Activated T-cell treated with anti-CD3 and anti-CD28 coated beads, Interleukin-2, amount 50 U/mL, for 4 hours (primary cell): ENCODE measurements at regions not wholly inside any gene's neighbourhood (a gene's known extent, or its start where the extent isn't known, plus 50 kb on each side); places are given as distances from the start of the nearest gene placed in this dataset.
"Not testable (repeated sequence)": the region's sequence is repeated elsewhere in the genome, so short reads cannot be mapped to it uniquely, and the experiment has no call there.

Source experiments
- ATAC-seq, 2 donors: fragments of 200-7000 bp; cut with Tn5 transposase; one replicate each; pipeline ENCODE4 v1.10.0; 2021
- DNase-seq: peaks from one replicate; pipeline ENCODE4 v3.0.0-alpha.2; 2020
- H3K27me3 Mint-ChIP-seq: one replicate; pipeline ENCODE4 v1.8.0; 2021; ENCODE audit warnings: low read depth, mixed read lengths
- H3K36me3 Mint-ChIP-seq: one replicate; pipeline ENCODE4 v1.8.0; 2022; ENCODE audit warnings: mixed read lengths; ENCODE audit not compliant: insufficient read depth
- H3K4me1 Mint-ChIP-seq: one replicate; pipeline ENCODE4 v1.8.0; 2021; ENCODE audit warnings: low read depth, mixed read lengths
- H3K4me3 Mint-ChIP-seq: one replicate; pipeline ENCODE4 v1.8.0; 2021; ENCODE audit warnings: mild to moderate bottlenecking, moderate library complexity, mixed read lengths
- H3K9me3 Mint-ChIP-seq: one replicate; pipeline ENCODE4 v1.8.0; 2021; ENCODE audit warnings: mixed read lengths

DNA sequence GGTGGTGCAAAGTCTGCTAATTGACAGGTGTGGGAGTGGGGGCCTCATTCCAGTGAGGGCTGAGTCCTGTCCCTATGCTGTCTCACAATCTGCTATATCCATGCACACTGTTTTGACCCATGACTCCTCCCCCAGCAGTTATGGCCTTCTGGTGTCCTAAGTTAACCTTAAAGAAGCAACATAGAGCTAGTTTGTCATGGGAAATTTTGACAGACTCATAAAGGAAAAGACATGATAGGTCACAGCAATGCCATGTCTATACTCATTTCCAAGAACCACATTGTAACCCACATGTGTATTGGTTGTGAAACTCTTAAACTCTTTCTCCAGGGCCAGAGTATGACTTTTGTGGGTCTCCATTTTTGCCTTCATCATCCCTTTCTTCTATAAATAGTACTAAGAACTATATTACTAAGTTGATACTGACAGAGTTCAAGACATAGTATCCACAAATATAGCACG lies 78.2 kb upstream of the SLC1A4 start:
- DNase-seq: no peak
- Mint-ChIP-seq H3K4me3 (no peak overlapping the region), H3K36me3 (no peaks in the 10 kb centered on the region), H3K9me3 (no peaks in the 10 kb centered on the region), H3K4me1 (peaks cover 8% of the 10 kb centered on the region), H3K27me3 (peaks cover 4% of the 10 kb centered on the region)
- ATAC-seq: peak; percentile 76 to 89

DNA sequence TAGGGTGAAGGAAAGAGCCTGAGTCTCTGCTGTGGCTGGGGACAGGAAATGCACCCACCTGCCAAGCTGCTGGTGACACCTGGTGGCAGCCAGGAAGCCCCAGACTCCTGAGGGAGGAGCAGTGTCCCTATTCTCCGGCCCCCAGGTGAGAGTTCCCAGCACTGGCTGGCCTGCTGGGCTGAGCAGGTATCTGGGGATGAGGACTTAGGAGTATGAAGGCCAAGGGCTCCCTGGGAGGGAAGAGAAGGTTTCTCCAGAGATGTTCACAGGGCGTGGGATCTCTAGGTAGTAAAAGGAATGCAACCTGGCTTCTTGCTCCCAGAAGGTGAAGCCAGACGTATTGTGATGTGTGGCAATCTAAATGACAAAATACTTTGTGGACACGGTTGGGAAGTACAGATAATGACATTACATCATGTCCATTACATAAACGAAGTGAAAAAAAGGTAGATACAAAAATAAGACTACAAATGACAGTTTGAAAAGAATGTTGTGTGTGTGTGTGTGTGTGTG lies 75.8 kb upstream of the SLC1A4 start:
- no peak for DNase-seq
- Mint-ChIP-seq H3K27me3 (peaks cover 3% of the 10 kb centered on the region), H3K4me3 (no peak overlapping the region), H3K36me3 (no peaks in the 10 kb centered on the region), H3K9me3 (no peaks in the 10 kb centered on the region), H3K4me1 (peaks cover 13% of the 10 kb centered on the region)
- ATAC-seq: no peak

DNA sequence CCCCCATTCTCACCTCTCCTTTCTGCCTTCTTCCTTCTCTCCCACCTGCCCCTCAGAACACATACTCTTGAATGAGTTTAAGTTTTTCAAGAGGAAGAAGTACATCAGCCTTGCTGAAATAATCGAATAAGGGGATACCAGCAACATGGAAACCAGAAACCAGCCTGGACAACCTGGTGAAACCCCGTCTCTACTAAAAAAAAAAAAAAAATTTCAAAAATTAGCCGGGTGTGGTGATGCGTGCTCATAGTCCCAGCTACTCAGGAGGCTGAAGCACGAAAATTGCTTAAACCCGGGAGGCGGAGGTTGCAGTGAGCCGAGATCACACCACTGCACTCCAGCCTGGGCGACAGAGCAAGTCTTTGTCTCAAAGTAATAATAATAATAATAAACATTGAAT lies 75.0 kb upstream of the SLC1A4 start:
- Mint-ChIP-seq H3K4me3 (no peak overlapping the region), H3K4me1 (peaks cover 16% of the 10 kb centered on the region), H3K36me3 (no peaks in the 10 kb centered on the region), H3K9me3 (no peaks in the 10 kb centered on the region), H3K27me3 (no peaks in the 10 kb centered on the region)
- ATAC-seq (no peak), DNase-seq (no peak)

DNA sequence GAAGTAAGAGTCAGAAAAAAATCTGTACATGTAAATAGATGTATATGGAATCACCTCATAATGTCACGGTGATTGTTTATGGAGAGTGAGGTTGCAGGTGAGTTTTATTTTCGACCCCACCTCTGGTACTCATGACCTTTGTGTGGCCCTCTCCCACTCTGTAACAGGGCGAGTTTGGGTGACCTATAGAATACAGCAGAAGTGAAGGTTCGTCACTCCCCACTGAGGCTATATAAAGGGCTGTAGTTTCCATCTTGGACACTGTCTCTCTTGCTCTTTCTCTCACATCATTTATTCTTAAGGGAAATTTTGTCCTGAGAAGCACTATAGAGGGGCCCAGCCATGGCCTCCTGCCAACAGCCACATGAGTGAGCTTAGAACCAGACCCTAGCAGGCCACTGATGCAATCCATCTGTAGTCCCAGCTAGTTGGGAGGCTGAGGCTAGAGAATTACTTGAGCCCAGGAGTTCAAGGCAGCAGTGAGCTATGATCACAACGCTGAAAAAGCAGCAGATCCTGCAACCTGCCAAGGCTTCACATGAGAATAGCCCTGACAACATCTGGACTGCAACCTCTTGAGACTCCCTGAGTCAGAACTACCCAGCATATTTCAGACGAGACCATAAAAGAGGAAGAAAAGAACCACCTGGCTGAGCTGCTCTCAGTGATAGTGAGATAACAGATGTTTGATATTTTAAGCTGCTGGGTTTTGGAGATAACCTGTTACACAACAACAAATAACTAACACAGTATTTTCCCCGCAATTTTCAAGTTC lies 74.3 kb upstream of the SLC1A4 start:
- ATAC-seq (no peak), DNase-seq (no peak)
- no peak overlapping the region for H3K4me3 Mint-ChIP-seq
- H3K9me3 Mint-ChIP-seq: no peaks in the 10 kb centered on the region
- no peaks in the 10 kb centered on the region for H3K27me3 Mint-ChIP-seq
- H3K36me3 Mint-ChIP-seq: no peaks in the 10 kb centered on the region
- peaks cover 16% of the 10 kb centered on the region for H3K4me1 Mint-ChIP-seq

DNA sequence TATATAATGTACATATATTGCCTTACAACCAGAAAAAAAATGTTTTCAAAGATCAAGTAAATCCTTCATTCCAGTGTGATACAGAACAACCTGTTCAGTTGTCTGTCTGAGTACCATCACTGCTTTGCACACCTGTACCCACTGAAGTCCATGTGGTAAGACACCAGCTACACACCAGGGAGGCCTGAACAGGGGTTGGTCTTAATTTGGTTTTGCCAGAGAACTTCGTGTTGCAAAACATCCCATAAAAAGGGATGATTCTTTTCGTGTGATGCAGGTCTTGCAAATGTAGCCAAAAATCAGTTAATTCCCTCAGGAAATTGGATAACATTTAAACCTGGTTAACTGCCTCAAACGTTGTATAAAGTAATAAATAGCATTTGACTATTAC lies 73.7 kb upstream of the SLC1A4 start:
- H3K36me3 Mint-ChIP-seq: no peaks in the 10 kb centered on the region

DNA sequence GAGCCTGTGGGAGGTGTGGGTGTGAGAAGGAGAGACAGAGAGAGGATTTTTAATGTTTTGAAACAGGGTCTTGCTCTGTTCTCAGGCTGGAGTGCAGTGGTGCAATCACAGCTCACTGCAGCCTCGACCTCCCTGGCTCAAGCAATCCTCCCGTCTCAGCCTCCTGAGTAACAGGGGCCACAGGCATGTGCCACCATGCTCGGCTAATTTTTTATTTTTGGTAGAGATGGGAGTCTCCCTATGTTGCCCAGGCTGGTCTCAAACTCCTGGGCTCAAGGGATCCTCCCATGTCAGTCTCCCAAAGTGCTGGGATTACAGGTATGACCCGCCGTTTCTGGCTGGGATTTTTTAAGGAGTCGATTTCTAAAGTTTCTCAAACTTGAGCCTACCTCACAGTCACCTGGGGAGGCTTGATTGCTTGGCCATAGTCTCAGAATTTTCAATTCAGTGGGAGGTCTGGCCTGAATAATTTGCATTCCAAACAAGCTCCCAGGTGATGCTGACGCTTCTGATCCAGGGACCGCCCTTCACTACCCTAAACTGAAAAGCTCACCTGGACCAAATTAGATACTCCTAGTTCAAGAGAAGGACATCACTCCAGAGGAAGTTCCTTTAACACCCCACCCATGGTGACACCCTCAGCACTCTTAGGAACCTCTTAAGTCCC lies 70.8 kb upstream of the SLC1A4 start:
- peak in 1 of 2 donors; percentile 12 for ATAC-seq
- DNase-seq: no peak
- H3K4me1 Mint-ChIP-seq: peaks cover 10% of the 10 kb centered on the region
- H3K4me3 Mint-ChIP-seq: peak overlapping the region; percentile 88
- no peaks in the 10 kb centered on the region for H3K36me3 Mint-ChIP-seq
- H3K9me3 Mint-ChIP-seq: no peaks in the 10 kb centered on the region
- H3K27me3 Mint-ChIP-seq: no peaks in the 10 kb centered on the region

More for the DNA sequence above, 73.7 kb upstream of the SLC1A4 start:
- ATAC-seq: no peak
- no peaks in the 10 kb centered on the region for H3K9me3 Mint-ChIP-seq
- H3K4me1 Mint-ChIP-seq: peaks cover 16% of the 10 kb centered on the region
- H3K4me3 Mint-ChIP-seq: no peak overlapping the region
- H3K27me3 Mint-ChIP-seq: no peaks in the 10 kb centered on the region
- DNase-seq: no peak

DNA sequence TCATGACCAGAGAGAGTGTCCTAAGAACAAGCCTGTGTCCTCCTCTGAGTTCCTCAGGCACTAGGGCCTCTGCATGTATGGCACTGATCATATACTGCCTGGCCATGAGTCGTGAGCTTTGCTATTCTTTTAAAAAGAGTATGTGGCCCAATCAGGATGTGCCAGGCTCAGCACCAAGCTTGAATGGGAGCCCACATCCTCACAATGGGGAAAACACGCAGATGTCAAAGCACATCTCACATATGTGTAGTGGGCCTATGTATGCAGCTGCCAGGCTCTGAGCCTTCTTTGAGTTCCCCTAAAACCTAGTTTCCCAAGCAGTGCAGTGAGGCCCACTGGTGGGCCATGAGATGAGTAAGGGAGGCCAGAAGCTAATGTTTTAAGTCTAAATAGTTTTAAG lies 69.9 kb upstream of the SLC1A4 start:
- H3K4me1 Mint-ChIP-seq: peaks cover 8% of the 10 kb centered on the region
- no peak for ATAC-seq
- H3K27me3 Mint-ChIP-seq: no peaks in the 10 kb centered on the region
- no peak for DNase-seq
- H3K4me3 Mint-ChIP-seq: peak overlapping the region; percentile 88
- H3K9me3 Mint-ChIP-seq: no peaks in the 10 kb centered on the region
- no peaks in the 10 kb centered on the region for H3K36me3 Mint-ChIP-seq

DNA sequence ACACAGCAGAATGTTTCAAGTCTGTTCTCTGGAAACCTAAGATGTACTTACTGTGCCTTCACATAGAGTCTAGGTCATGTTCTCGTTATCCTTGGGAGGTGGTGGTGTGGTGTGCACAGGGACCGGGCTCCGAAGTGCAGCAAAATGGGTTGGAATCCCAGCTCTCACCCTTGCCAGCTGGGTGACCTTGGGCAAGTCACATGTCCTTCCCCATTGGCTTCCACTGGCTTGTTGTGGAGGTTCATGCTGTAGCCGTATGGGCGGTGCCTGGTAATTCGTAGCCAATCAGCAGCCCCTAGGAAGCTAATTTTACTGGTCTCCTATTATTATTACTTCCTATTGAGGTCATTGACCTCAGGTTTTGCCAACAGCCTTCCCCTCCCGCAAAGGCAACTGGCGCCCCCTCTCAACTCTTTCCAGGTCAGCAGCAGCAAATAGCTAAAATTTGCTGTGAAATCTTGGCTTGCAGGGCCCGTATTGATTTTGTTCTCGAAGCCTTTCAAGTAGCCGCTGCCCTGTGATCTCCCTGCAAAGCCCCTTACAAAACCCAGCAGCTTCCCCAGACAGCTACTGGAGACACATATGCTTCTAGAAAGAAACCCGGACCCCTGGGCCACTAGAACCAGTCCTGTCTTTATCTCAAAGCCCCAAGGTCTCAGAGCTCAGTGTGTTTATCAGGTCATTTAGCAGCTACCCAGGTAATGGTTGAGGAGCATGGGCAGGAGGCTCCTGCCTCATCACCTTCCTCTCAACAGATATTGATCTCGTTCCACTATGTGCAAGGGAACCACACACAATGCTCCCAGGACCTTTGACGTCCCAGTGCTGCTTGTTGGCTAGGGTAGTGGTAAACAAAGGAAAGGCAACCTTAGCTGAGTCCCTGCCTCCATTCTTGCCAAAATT lies 66.5 kb upstream of the SLC1A4 start:
- ATAC-seq: no peak
- no peak for DNase-seq
- H3K4me3 Mint-ChIP-seq: no peak overlapping the region
- H3K36me3 Mint-ChIP-seq: no peaks in the 10 kb centered on the region
- peaks cover 3% of the 10 kb centered on the region for H3K9me3 Mint-ChIP-seq
- no peaks in the 10 kb centered on the region for H3K27me3 Mint-ChIP-seq
- H3K4me1 Mint-ChIP-seq: peaks cover 5% of the 10 kb centered on the region

DNA sequence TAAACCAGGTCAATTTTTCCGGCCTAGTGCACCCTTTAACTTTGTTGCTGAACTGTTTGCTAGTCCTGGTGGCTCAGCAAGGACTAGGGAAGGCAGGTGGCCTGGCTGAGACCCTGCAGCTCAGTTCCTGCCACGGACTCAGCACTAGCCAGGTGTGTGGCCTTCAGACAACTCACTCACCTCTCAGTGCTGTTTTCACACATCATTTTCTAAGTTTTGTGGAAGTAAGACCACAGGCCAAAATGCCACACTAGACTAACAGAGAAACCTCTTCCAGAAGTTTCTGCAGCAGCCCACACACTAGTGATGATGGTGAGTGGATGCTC lies 65.9 kb upstream of the SLC1A4 start:
- peaks cover 3% of the 10 kb centered on the region for H3K9me3 Mint-ChIP-seq
- H3K36me3 Mint-ChIP-seq: no peaks in the 10 kb centered on the region
- ATAC-seq: no peak
- DNase-seq: no peak
- H3K4me1 Mint-ChIP-seq: peaks cover 3% of the 10 kb centered on the region
- H3K4me3 Mint-ChIP-seq: no peak overlapping the region
- no peaks in the 10 kb centered on the region for H3K27me3 Mint-ChIP-seq

DNA sequence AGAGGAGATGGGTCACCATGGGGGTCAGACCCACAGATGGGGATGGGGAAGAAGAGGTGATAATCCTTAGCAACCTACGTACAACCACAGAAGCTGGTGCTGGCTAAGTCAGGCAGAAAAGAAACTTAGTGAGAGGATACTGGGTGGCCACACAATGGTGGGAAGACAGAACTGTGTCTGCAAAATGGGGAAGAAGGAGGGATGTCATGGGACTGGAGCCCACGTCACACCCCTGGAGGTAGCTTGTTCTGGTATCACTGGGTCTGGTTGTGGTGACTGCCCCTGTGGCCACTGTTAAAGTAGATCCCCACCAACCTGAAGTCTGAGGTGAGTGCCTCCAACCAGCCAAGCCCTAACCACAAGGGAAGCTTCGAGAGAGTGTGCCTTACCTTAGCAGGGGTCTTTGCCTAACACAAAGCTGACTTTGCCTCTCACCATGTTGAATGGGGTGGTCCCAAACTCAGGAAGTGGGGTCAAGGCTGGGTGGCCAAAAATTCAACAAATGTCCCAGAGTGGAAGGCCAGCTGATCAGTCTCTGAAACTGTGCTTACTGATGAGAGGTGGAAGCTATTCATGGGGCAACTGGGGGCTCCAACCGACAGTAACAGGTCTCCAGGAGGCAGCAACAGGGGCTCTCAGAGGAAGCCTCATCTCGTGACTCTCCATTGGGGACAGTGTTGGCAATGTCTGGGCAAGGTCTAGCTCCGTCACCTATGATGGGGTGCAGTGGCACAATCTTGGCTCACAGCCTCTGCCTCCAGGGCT lies 64.8 kb upstream of the SLC1A4 start:
- no peak overlapping the region for H3K4me3 Mint-ChIP-seq
- ATAC-seq (no peak), DNase-seq (no peak)

DNA sequence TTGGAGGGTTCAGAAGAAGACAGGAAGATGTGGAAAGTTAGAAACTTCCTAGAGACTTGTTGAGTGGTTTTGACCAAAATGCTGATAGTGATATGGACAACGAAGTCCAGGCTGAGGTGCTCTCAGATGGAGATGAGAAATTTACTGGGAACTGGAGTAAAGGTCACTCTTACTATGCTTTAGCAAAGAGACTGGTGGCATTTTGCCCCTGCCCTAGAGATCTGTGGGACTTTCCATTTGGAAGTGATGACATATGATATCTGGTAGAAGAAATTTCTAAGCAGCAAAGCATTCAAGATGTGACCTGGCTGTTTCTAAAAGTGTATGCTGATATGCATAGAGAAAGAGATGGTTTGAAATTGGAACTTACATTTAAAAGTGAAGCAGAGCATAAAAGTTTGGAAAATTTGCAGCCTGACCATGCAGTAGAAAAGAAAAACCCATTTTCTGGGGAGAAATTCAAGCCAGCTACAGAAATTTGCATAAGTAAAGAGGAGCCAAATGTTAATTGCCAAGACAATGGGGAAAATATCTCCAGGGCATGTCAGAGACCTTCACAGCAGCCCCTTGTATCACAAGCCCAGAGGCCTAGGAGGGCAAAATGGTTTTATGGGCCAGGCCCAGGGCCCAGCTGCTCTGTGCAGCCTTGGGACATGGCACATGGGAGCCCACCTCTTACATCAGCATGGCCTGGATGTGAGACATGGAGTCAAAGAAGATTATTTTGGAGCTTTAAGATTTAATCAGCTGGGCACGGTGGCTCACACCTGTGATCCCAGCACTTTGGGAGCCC lies 63.1 kb upstream of the SLC1A4 start:
- H3K9me3 Mint-ChIP-seq, H3K36me3 Mint-ChIP-seq, DNase-seq, ATAC-seq, H3K4me3 Mint-ChIP-seq, H3K27me3 Mint-ChIP-seq, H3K4me1 Mint-ChIP-seq: not testable (repeated sequence)

More for the DNA sequence above, 64.8 kb upstream of the SLC1A4 start:
- Mint-ChIP-seq H3K27me3 (no peaks in the 10 kb centered on the region), H3K4me1 (no peaks in the 10 kb centered on the region), H3K9me3 (peaks cover 3% of the 10 kb centered on the region), H3K36me3 (no peaks in the 10 kb centered on the region)

DNA sequence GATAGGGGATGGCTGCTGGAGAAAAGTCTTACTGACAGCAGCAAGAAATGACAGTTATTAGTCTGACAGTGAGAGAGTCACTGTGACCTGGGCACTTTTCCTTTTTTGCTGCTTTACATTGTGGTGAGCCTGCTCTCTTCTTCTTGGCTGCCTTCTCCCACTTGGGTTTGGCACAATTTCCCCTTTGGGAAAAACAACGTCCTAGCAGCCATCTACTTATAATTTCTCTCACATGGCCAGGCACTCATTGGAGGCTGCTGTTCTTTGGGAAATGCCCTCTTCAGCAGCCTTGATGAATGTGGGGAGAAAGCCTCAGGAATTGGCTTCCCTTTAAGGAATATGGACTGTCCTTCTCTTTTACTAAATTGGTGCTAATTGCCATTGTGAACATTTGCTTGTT lies 60.4 kb upstream of the SLC1A4 start:
- no peaks in the 10 kb centered on the region for H3K36me3 Mint-ChIP-seq
- H3K27me3 Mint-ChIP-seq: peaks cover 2% of the 10 kb centered on the region

DNA sequence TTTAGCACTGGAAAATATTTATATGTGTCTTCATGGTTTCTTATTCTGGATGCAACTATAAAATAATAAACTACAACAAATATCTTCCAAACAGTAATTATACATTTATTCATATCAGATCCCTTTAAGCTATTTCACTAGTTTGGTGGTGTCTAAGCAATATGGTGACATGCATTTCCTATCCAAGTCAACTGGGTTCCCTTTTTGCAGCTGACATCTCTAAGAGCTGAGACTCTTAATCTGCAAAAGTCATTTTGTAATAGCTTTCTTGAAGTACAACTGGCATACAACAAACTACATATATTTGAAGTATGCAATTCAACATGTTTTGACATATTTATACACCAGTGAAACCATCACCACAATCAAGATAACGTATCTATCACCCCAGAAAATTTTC lies 59.9 kb upstream of the SLC1A4 start:
- H3K9me3 Mint-ChIP-seq: peaks cover 3% of the 10 kb centered on the region
- peaks cover 2% of the 10 kb centered on the region for H3K27me3 Mint-ChIP-seq
- H3K4me3 Mint-ChIP-seq: no peak overlapping the region
- H3K4me1 Mint-ChIP-seq: no peaks in the 10 kb centered on the region
- ATAC-seq: no peak
- H3K36me3 Mint-ChIP-seq: no peaks in the 10 kb centered on the region
- DNase-seq: no peak

More for the DNA sequence above, 60.4 kb upstream of the SLC1A4 start:
- no peak for DNase-seq
- ATAC-seq: no peak
- no peaks in the 10 kb centered on the region for H3K4me1 Mint-ChIP-seq
- no peak overlapping the region for H3K4me3 Mint-ChIP-seq
- H3K9me3 Mint-ChIP-seq: peaks cover 3% of the 10 kb centered on the region
